H9 (cell line): ENCODE measurements at regions not wholly inside any gene's neighbourhood (a gene's known extent, or its start where the extent isn't known, plus 50 kb on each side); places are given as distances from the start of the nearest gene placed in this dataset.

ENCODE experiments used
- DNase-seq: peaks from one replicate; pipeline ENCODE4 v3.0.0-alpha.2; 2017
- H2AFZ ChIP-seq: one replicate; pipeline ENCODE4 v1.6.1; 2013; ENCODE audit warnings: mild to moderate bottlenecking, low read length, control low read depth, moderate library complexity
- H2AK5ac ChIP-seq: 2 replicates; pipeline ENCODE4 v1.6.1; 2013; ENCODE audit warnings: low read length, control low read depth, mixed read lengths; ENCODE audit not compliant: insufficient read length
- H2BK120ac ChIP-seq: one replicate; pipeline ENCODE4 v1.6.1; 2013; ENCODE audit warnings: low read depth, mild to moderate bottlenecking, low read length, control low read depth, inconsistent platforms; ENCODE audit not compliant: poor library complexity, severe bottlenecking
- H2BK12ac ChIP-seq: 2 replicates; pipeline ENCODE4 v1.6.1; 2013; ENCODE audit warnings: low read length, control low read depth, mixed read lengths, low read depth; ENCODE audit not compliant: insufficient read length
- H2BK15ac ChIP-seq: 2 replicates; pipeline ENCODE4 v1.6.1; 2013; ENCODE audit warnings: low read depth, low read length, control low read depth
- H2BK20ac ChIP-seq: one replicate; pipeline ENCODE4 v1.6.1; 2013; ENCODE audit warnings: low read depth, mild to moderate bottlenecking, low read length, control low read depth, inconsistent platforms; ENCODE audit not compliant: poor library complexity, severe bottlenecking
- H2BK5ac ChIP-seq: 2 replicates; pipeline ENCODE4 v1.6.1; 2013; ENCODE audit warnings: low read length, control low read depth, mixed read lengths; ENCODE audit not compliant: insufficient read length
- H3K14ac ChIP-seq: 2 replicates; pipeline ENCODE4 v1.6.1; 2013; ENCODE audit warnings: low read length, control low read depth; ENCODE audit not compliant: insufficient read depth
- H3K18ac ChIP-seq: 2 replicates; pipeline ENCODE4 v1.6.1; 2013; ENCODE audit warnings: low read depth, mild to moderate bottlenecking, mixed read lengths, low read length, control low read depth; ENCODE audit not compliant: insufficient read length
- H3K23ac ChIP-seq: 2 replicates; pipeline ENCODE4 v1.6.1; 2013; ENCODE audit warnings: low read length, control low read depth, mixed read lengths, low read depth; ENCODE audit not compliant: insufficient read length
- H3K23me2 ChIP-seq: 2 replicates; pipeline ENCODE4 v1.6.1; 2013; ENCODE audit warnings: low read depth, mild to moderate bottlenecking, mixed read lengths, low read length, control low read depth; ENCODE audit not compliant: insufficient read length, poor library complexity, severe bottlenecking
- H3K27ac ChIP-seq: 2 replicates; pipeline ENCODE4 v1.5.1; 2013; ENCODE audit warnings: low read length, control low read depth, mixed read lengths, low read depth; ENCODE audit not compliant: insufficient read length
- H3K27me3 ChIP-seq: 2 replicates; pipeline ENCODE4 v1.6.1; 2013; ENCODE audit warnings: low read length, control low read depth, inconsistent platforms; ENCODE audit not compliant: insufficient read depth
- H3K4ac ChIP-seq: 2 replicates; pipeline ENCODE4 v1.6.1; 2013; ENCODE audit warnings: low read depth, mild to moderate bottlenecking, control low read depth, inconsistent platforms, low read length, moderate library complexity
- H3K4me1 ChIP-seq: 2 replicates; pipeline ENCODE4 v1.6.1; 2013; ENCODE audit warnings: low read length, control low read depth, inconsistent platforms; ENCODE audit not compliant: insufficient read depth
- H3K4me2 ChIP-seq: 2 replicates; pipeline ENCODE4 v1.6.1; 2013; ENCODE audit warnings: low read length, control low read depth, mixed read lengths; ENCODE audit not compliant: insufficient read length, insufficient read depth
- H3K56ac ChIP-seq: 2 replicates; pipeline ENCODE4 v1.6.1; 2013; ENCODE audit warnings: low read depth, mild to moderate bottlenecking, mixed read lengths, low read length, control low read depth; ENCODE audit not compliant: insufficient read length
- H3K79me1 ChIP-seq: 2 replicates; pipeline ENCODE4 v1.6.1; 2013; ENCODE audit warnings: low read depth, mild to moderate bottlenecking, moderate library complexity, low read length, control low read depth, inconsistent platforms; ENCODE audit not compliant: insufficient read depth, poor library complexity, severe bottlenecking
- H3K79me2 ChIP-seq: 2 replicates; pipeline ENCODE4 v1.6.1; 2013; ENCODE audit warnings: low read length, control low read depth, inconsistent platforms; ENCODE audit not compliant: insufficient read depth
- H3K9ac ChIP-seq: 2 replicates; pipeline ENCODE4 v1.6.1; 2013; ENCODE audit warnings: low read length, control low read depth, mixed read lengths; ENCODE audit not compliant: insufficient read length; ENCODE audit errors: extremely low read depth
- H3K9me3 ChIP-seq: one replicate; pipeline ENCODE4 v1.6.1; 2013; ENCODE audit warnings: low read depth, low read length, inconsistent platforms; ENCODE audit not compliant: control insufficient read depth
- H3T11ph ChIP-seq: one replicate; pipeline ENCODE4 v1.6.1; 2013; ENCODE audit warnings: mild to moderate bottlenecking, low read length, control low read depth, inconsistent platforms
- H4K20me1 ChIP-seq: one replicate; pipeline ENCODE4 v1.6.1; 2013; ENCODE audit not compliant: control insufficient read depth, insufficient read length, insufficient read depth
- H4K5ac ChIP-seq: 2 replicates; pipeline ENCODE4 v1.6.1; 2013; ENCODE audit warnings: low read depth, mild to moderate bottlenecking, mixed read lengths, low read length, control low read depth; ENCODE audit not compliant: insufficient read length
- H4K8ac ChIP-seq: replicated peaks from 2 replicates; pipeline ENCODE4 v1.6.1; 2013; ENCODE audit warnings: low read length, control low read depth, mixed read lengths, low read depth; ENCODE audit not compliant: insufficient read length
- H4K91ac ChIP-seq: 2 replicates; pipeline ENCODE4 v1.6.1; 2013; ENCODE audit warnings: low read depth, mild to moderate bottlenecking, moderate library complexity, mixed read lengths, low read length, control low read depth; ENCODE audit not compliant: insufficient read length
- H3K27ac Mint-ChIP-seq, 3 experiments: 2 replicates in 2 of 3; 3 replicates in 1 of 3; pipeline ENCODE4 v1.8.0; 2020 to 2021; ENCODE audit warnings: mixed read lengths in 3 of 3, mild to moderate bottlenecking in 1 of 3, moderate library complexity in 1 of 3
- H3K27me3 Mint-ChIP-seq: 2 replicates; pipeline ENCODE4 v1.8.0; 2021; ENCODE audit warnings: low read depth, mild to moderate bottlenecking, moderate library complexity, mixed read lengths
- H3K36me3 Mint-ChIP-seq, 3 experiments: 2 replicates in 2 of 3; 3 replicates in 1 of 3; pipeline ENCODE4 v1.8.0; 2020 to 2021; ENCODE audit warnings: low read depth in 3 of 3, mixed read lengths in 3 of 3; ENCODE audit not compliant: insufficient read depth in 1 of 3
- H3K4me1 Mint-ChIP-seq, 2 experiments: 2 replicates each; pipeline ENCODE4 v1.8.0; 2020; ENCODE audit warnings: mixed read lengths in 2 of 2
- H3K4me3 Mint-ChIP-seq, 2 experiments: 2 replicates in 1 of 2; 3 replicates in 1 of 2; pipeline ENCODE4 v1.8.0; 2020 to 2021; ENCODE audit warnings: mild to moderate bottlenecking in 2 of 2, mixed read lengths in 2 of 2, moderate library complexity in 1 of 2
- H3K9me3 Mint-ChIP-seq, 2 experiments: 2 replicates in 1 of 2; 3 replicates in 1 of 2; pipeline ENCODE4 v1.8.0; 2020; ENCODE audit warnings: mild to moderate bottlenecking in 2 of 2, mixed read lengths in 2 of 2, moderate library complexity in 1 of 2
- CTCF ChIP-seq: fragments of 200-600 bp; sonication (generic); conservative IDR thresholded peaks from 3 replicates; pipeline ENCODE4 v1.8.0; 2021; ENCODE audit warnings: antibody characterized with exemption, mild to moderate bottlenecking
- WGBS: extraction: QIAGEN DNeasy Blood & Tissue Kit; methylation state at CpG from one replicate; pipeline ENCODE4 v1.1.7; 2013; ENCODE audit warnings: missing lambda C conversion rate, low lambda C conversion rate, mixed read lengths; ENCODE audit not compliant: insufficient read length; ENCODE audit errors: extremely low coverage; 5-methylcytosine and 5-hydroxymethylcytosine counted together

- Histone ChIP-seq H3K79me2 (no peaks in the 10 kb centered on the region), H2BK15ac (no peak overlapping the region), H2AK5ac (no peak overlapping the region), H3K14ac (no peak overlapping the region), H3K4ac (no peak overlapping the region), H3K9ac (no peak overlapping the region), H3K27me3 (no peaks in the 10 kb centered on the region), H2BK20ac (no peak overlapping the region), H3K79me1 (no peaks in the 10 kb centered on the region), H4K5ac (no peak overlapping the region), H2AFZ (no peak overlapping the region), H4K8ac (no peak overlapping the region), H3K23me2 (no peaks in the 10 kb centered on the region), H3T11ph (no peak overlapping the region), H3K27ac (no peak overlapping the region), H3K4me1 (no peaks in the 10 kb centered on the region), H2BK5ac (no peak overlapping the region), H3K56ac (no peak overlapping the region), H3K18ac (no peak overlapping the region), H3K9me3 (no peaks in the 10 kb centered on the region), H4K91ac (no peak overlapping the region), H3K4me2 (no peak overlapping the region), H2BK120ac (no peak overlapping the region), H4K20me1 (no peaks in the 10 kb centered on the region), H3K23ac (no peak overlapping the region), H2BK12ac (no peak overlapping the region)
- TF ChIP-seq CTCF: no peak
- Mint-ChIP-seq H3K27ac (peak overlapping the region in 1 of 3 experiments; percentile 55; a peak in 3 of 7 replicates), H3K4me1 (peaks cover 20 to 22% of the 10 kb centered on the region in 2 experiments), H3K27me3 (peaks cover 2% of the 10 kb centered on the region; the same call in 1 of the 2 replicates), H3K36me3 (no peaks in the 10 kb centered on the region), H3K4me3 (peak overlapping the region in 1 of 2 experiments; percentile 53; a peak in 2 of 5 replicates), H3K9me3 (no peaks in the 10 kb centered on the region)
- DNase-seq: no peak
- no CpG with 5 or more reads among the region's 9 CpGs for WGBS
These were observed 1815.3 kb upstream of the CELF4 start for GRCh38 chr18:39380866-39381265.
